ENCODE measurements at regions not wholly inside any gene's neighbourhood (a gene's known extent, or its start where the extent isn't known, plus 50 kb on each side); places are given as distances from the start of the nearest gene placed in this dataset.
"Not testable (repeated sequence)": the region's sequence is repeated elsewhere in the genome, so short reads cannot be mapped to it uniquely, and the experiment has no call there.

DNA sequence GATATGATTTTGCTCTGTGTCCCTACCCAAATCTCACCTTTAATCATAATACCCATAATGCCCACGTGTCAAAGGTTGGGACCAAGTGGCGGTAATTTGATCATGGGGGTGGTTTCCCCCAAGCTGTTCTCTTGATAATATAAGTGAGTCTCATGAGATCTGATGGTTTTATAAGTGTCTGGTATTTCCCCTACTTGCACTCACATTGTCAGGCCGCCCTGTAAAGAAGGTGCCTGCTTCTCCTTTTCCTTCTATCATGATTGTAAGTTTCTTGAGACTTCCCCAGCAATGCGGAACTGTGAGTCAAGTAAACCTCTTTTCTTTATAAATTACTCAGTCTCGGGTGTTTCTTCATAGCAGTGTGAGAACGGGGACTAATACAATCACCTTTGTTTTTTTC lies 279.8 kb downstream of the ARPP21 start:
- no peak overlapping the region for H3K4me3 Mint-ChIP-seq
- DNase-seq, result no peak
- H3K27me3 Mint-ChIP-seq (ENCODE audit: low read depth, poor library complexity), result peaks cover 6% of the 10 kb centered on the region
- peaks cover 29% of the 10 kb centered on the region for H3K9me3 Mint-ChIP-seq
- H3K4me1 Mint-ChIP-seq, result no peaks in the 10 kb centered on the region
- TF ChIP-seq, protein P1, sequence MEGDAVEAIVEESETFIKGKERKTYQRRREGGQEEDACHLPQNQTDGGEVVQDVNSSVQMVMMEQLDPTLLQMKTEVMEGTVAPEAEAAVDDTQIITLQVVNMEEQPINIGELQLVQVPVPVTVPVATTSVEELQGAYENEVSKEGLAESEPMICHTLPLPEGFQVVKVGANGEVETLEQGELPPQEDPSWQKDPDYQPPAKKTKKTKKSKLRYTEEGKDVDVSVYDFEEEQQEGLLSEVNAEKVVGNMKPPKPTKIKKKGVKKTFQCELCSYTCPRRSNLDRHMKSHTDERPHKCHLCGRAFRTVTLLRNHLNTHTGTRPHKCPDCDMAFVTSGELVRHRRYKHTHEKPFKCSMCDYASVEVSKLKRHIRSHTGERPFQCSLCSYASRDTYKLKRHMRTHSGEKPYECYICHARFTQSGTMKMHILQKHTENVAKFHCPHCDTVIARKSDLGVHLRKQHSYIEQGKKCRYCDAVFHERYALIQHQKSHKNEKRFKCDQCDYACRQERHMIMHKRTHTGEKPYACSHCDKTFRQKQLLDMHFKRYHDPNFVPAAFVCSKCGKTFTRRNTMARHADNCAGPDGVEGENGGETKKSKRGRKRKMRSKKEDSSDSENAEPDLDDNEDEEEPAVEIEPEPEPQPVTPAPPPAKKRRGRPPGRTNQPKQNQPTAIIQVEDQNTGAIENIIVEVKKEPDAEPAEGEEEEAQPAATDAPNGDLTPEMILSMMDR (IDR thresholded peaks at IDR 0.05), result no peak
- no peak overlapping the region for H3K27ac Mint-ChIP-seq
- H3K36me3 Mint-ChIP-seq (ENCODE audit: low read depth), result peaks cover 5% of the 10 kb centered on the region

DNA sequence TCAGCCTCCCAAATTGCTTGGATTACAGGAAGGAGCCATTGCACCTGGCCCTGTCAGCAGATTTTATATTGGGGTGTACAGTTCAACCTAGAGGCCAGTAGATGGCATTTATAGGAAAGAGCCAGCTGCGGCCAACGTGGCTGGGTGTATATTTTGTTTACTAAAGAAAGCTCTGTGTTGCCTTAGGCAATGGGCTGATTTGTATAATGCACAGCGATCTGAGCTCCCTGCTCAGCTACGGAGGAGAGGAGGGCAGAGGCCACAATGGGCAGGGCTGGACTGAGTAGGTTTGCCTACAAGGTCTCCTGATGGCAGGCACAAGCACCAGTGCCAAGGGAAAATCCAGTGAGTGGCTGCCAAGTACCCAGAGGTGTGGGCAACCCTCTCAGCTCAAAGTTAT lies 282.4 kb downstream of the ARPP21 start:
- Mint-ChIP-seq H3K4me1 (no peaks in the 10 kb centered on the region), H3K27ac (no peak overlapping the region), H3K27me3 (ENCODE audit: low read depth, poor library complexity) (peaks cover 5% of the 10 kb centered on the region), H3K4me3 (no peak overlapping the region), H3K36me3 (ENCODE audit: low read depth) (peaks cover 5% of the 10 kb centered on the region), H3K9me3 (peaks cover 29% of the 10 kb centered on the region)
- TF ChIP-seq, protein P1 (IDR thresholded peaks at IDR 0.05), result no peak
- no peak for DNase-seq

DNA sequence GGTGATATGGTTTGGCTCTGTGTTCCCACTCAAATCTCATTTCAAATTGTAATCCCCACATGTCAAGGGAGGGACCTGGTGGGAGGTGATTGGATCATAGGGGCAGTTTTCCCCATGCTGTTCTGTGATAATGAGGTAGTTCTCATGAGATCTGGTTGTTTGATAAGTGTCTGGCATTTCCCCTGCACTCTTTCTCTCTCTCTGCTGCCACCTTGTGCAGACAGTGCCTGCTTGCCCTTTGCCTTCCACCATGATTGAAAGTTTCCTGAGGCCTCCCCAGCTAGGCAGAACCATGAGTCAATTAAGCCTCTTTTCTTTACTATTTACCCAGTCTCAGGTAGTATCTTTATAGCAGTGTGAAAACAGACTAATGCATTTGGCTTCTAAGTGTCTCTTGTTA lies 284.7 kb downstream of the ARPP21 start:
- peaks cover 29% of the 10 kb centered on the region for H3K9me3 Mint-ChIP-seq
- not testable (repeated sequence) for H3K4me1 Mint-ChIP-seq; H3K27me3 Mint-ChIP-seq (ENCODE audit: low read depth, poor library complexity); H3K4me3 Mint-ChIP-seq; H3K27ac Mint-ChIP-seq; H3K36me3 Mint-ChIP-seq (ENCODE audit: low read depth)
- peak; percentile 31 for DNase-seq
- TF ChIP-seq, protein P1 (IDR thresholded peaks at IDR 0.05), result peak; percentile 54

DNA sequence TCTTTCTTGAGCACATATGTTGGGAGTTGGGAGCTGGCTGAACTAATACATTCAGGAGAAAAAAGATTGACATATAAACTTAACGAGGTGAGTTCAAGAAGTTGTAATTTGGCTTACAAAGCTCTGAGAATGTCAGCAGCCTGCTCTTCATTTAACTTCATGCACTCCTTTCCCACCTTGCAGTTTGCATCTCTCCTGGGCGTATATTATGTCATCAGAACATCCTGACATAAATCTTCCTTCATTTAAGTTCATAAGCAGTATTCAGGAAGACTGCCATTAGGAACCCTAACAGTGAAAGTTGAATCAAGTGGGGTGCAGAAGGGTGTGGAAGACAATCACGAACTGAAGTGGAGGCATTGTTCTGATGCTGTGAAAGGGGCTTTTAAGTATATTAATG lies 288.1 kb downstream of the ARPP21 start:
- Mint-ChIP-seq H3K27me3 (ENCODE audit: low read depth, poor library complexity) (no peaks in the 10 kb centered on the region), H3K4me1 (no peaks in the 10 kb centered on the region), H3K4me3 (no peak overlapping the region), H3K27ac (no peak overlapping the region), H3K9me3 (peaks cover 3% of the 10 kb centered on the region), H3K36me3 (ENCODE audit: low read depth) (no peaks in the 10 kb centered on the region)
- DNase-seq, result no peak
- TF ChIP-seq, protein P1 (IDR thresholded peaks at IDR 0.05), result no peak

DNA sequence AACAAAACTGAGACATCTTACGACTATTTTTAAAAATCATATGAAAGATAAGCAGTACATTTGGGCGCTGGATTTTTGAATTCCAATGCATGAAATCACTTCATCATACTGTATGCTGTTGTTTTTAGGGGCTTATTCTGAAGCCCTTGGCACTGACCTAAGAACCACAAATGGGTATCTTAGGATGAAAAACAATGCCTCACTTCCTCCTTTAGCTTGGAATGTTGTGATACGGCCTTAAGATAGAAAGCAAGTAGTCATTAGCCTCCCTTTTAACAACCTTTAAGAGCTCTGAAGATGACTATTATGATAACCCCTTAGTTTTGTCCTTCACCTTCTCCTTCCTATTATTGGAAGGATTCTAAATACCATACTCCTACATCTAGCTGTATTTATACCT lies 289.8 kb downstream of the ARPP21 start:
- no peaks in the 10 kb centered on the region for H3K9me3 Mint-ChIP-seq
- DNase-seq, result no peak
- H3K36me3 Mint-ChIP-seq (ENCODE audit: low read depth), result no peaks in the 10 kb centered on the region
- peaks cover 5% of the 10 kb centered on the region for H3K4me1 Mint-ChIP-seq
- no peak overlapping the region for H3K4me3 Mint-ChIP-seq
- no peak overlapping the region for H3K27ac Mint-ChIP-seq
- no peaks in the 10 kb centered on the region for H3K27me3 Mint-ChIP-seq (ENCODE audit: low read depth, poor library complexity)
- TF ChIP-seq, protein P1 (IDR thresholded peaks at IDR 0.05), result no peak

DNA sequence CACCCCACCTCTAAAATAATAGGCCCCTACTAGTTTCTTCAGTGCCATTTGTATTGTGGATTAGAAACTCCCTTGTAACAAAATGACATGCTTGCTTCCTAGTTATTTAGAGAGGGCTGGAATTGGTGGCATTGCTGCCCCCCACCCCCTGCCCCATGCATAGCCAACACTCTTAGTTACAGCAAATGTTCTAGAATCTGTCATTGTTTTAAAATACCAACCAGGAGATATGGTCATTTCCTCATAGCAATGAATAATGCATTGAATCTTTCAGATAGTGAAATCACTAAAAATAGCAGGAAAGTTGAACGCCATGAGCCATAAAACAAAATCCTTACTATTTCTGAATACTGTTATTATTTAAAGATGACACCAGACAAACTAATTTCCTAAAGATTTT lies 292.5 kb downstream of the ARPP21 start:
- TF ChIP-seq, protein P1 (IDR thresholded peaks at IDR 0.05), result no peak
- Mint-ChIP-seq H3K27ac (no peak overlapping the region), H3K36me3 (ENCODE audit: low read depth) (no peaks in the 10 kb centered on the region), H3K4me3 (no peak overlapping the region), H3K9me3 (no peaks in the 10 kb centered on the region), H3K4me1 (peaks cover 5% of the 10 kb centered on the region), H3K27me3 (ENCODE audit: low read depth, poor library complexity) (no peaks in the 10 kb centered on the region)
- no peak for DNase-seq
